CD4-positive, alpha-beta T cell (primary cell): ENCODE measurements at regions not wholly inside any gene's neighbourhood (a gene's known extent, or its start where the extent isn't known, plus 50 kb on each side); places are given as distances from the start of the nearest gene placed in this dataset.

ENCODE experiments used
- ATAC-seq: fragments of 200-7000 bp; cut with Tn5 transposase; one replicate; pipeline ENCODE4 v1.10.0; 2022; ENCODE audit warnings: mild to moderate bottlenecking; ENCODE audit not compliant: poor library complexity
- CTCF ChIA-PET: fragments of 350-600 bp; sonication (Branson Sonifier 250); formaldehyde crosslinking; loops from one replicate; lab custom pipeline; 2021; ENCODE audit warnings: antibody characterized with exemption, inconsistent platforms; lab: Charles Lee
- POLR2A ChIA-PET: fragments of 350-600 bp; sonication (Branson Sonifier 250); formaldehyde crosslinking; loops from one replicate; lab custom pipeline; 2021; ENCODE audit warnings: antibody characterized with exemption, inconsistent platforms; lab: Charles Lee
- DNase-seq, 14 experiments: peaks; one replicate each; pipeline ENCODE4 v3.0.0-alpha.2; 2013 to 2020; ENCODE audit warnings: mixed read lengths in 2 of 14
- H3K27ac ChIP-seq, 2 donors: one replicate each; pipeline versions ENCODE4 v1.5.1 to v1.7.0; 2013; ENCODE audit warnings: low read length in 2 of 2, low read depth in 1 of 2, mild to moderate bottlenecking in 1 of 2
- H3K27me3 ChIP-seq, 2 experiments: 1 replicate in 1 of 2; 2 replicates in 1 of 2; pipeline versions ENCODE4 v1.6.1 to v1.7.0; 2013; ENCODE audit warnings: low read length in 2 of 2, control low read depth in 1 of 2, mild to moderate bottlenecking in 1 of 2, moderate library complexity in 1 of 2; ENCODE audit not compliant: insufficient read depth in 2 of 2, control insufficient read depth in 1 of 2
- H3K36me3 ChIP-seq: one replicate; pipeline ENCODE4 v1.6.1; 2013; ENCODE audit warnings: low read length, control low read depth; ENCODE audit not compliant: insufficient read depth
- H3K4me1 ChIP-seq: one replicate; pipeline ENCODE4 v1.6.1; 2013; ENCODE audit warnings: low read length, control low read depth; ENCODE audit not compliant: insufficient read depth
- H3K4me3 ChIP-seq: one replicate; pipeline ENCODE4 v1.5.1; 2013; ENCODE audit warnings: mild to moderate bottlenecking, low read length, moderate library complexity
- H3K9me3 ChIP-seq, 2 experiments: 1 replicate in 1 of 2; 2 replicates in 1 of 2; pipeline versions ENCODE4 v1.6.1 to v1.7.0; 2013; ENCODE audit warnings: low read length in 2 of 2, mild to moderate bottlenecking in 2 of 2, control low read depth in 1 of 2, moderate library complexity in 1 of 2; ENCODE audit not compliant: control insufficient read depth in 1 of 2, insufficient read depth in 1 of 2
- H3K27ac Mint-ChIP-seq: one replicate; pipeline ENCODE4 v1.8.0; 2020; ENCODE audit warnings: mixed read lengths
- H3K27me3 Mint-ChIP-seq: one replicate; pipeline ENCODE4 v1.8.0; 2021; ENCODE audit warnings: mixed read lengths
- H3K36me3 Mint-ChIP-seq: one replicate; pipeline ENCODE4 v1.8.0; 2021; ENCODE audit warnings: low read depth, mixed read lengths
- H3K4me1 Mint-ChIP-seq: one replicate; pipeline ENCODE4 v1.8.0; 2021; ENCODE audit warnings: low read depth, mixed read lengths
- H3K4me3 Mint-ChIP-seq: one replicate; pipeline ENCODE4 v1.8.0; 2020; ENCODE audit warnings: mild to moderate bottlenecking, mixed read lengths
- H3K9me3 Mint-ChIP-seq: one replicate; pipeline ENCODE4 v1.8.0; 2020; ENCODE audit warnings: mixed read lengths
- intact Hi-C, 2 experiments: fragments of 100-400 bp; cut with DNase I in 1 of 2; cut with micrococcal nuclease in 1 of 2; formaldehyde crosslinking; loops; one replicate each; pipeline versions ENCODE4 v1.15.1 to v1.9.0; 2023 to 2025; cut with DNase I, micrococcal nuclease
- TF ChIP-seq, protein P1 (sequence below): fragments of 200-600 bp; IDR thresholded peaks from one replicate; pipeline ENCODE4 v1.8.0; 2022; ENCODE audit warnings: antibody characterized with exemption, mild to moderate bottlenecking

DNA sequence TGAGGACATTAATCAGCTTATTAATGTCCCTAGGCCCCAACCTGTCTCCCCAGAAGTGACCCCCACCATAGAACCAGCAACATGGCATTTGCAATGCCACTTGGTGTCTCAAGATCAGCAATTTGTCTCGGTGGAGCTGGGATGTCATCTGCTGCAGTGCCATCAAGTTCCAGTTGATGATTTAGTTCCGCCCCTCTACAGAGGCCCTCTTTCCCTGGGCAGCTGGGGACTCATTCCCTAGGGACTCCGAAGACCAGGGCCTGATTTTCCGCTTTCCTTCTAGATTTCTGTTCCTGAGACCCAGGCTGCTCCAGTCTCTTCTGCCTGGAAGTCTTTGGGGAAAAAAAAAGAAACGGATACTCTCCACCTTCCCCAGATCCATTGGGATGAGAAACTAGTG lies 122.5 kb upstream of the NANOS1 start:
- intact Hi-C loops, result no loop called here
- H3K4me1 ChIP-seq, result no peaks in the 10 kb centered on the region
- Mint-ChIP-seq H3K36me3 (no peaks in the 10 kb centered on the region), H3K9me3 (no peaks in the 10 kb centered on the region), H3K4me1 (no peaks in the 10 kb centered on the region), H3K27ac (no peak overlapping the region), H3K4me3 (no peak overlapping the region), H3K27me3 (peaks cover 19% of the 10 kb centered on the region)
- TF ChIP-seq, protein P1, sequence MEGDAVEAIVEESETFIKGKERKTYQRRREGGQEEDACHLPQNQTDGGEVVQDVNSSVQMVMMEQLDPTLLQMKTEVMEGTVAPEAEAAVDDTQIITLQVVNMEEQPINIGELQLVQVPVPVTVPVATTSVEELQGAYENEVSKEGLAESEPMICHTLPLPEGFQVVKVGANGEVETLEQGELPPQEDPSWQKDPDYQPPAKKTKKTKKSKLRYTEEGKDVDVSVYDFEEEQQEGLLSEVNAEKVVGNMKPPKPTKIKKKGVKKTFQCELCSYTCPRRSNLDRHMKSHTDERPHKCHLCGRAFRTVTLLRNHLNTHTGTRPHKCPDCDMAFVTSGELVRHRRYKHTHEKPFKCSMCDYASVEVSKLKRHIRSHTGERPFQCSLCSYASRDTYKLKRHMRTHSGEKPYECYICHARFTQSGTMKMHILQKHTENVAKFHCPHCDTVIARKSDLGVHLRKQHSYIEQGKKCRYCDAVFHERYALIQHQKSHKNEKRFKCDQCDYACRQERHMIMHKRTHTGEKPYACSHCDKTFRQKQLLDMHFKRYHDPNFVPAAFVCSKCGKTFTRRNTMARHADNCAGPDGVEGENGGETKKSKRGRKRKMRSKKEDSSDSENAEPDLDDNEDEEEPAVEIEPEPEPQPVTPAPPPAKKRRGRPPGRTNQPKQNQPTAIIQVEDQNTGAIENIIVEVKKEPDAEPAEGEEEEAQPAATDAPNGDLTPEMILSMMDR, result no peak
- DNase-seq (no peak), ATAC-seq (no peak)
- H3K4me3 ChIP-seq, result no peak overlapping the region
- H3K9me3 ChIP-seq, result no peaks in the 10 kb centered on the region
- ChIA-PET CTCF (no interaction called here), POLR2A (no interaction called here)
- H3K27me3 ChIP-seq, result peaks cover 3% of the 10 kb centered on the region in 2 experiments
- no peak overlapping the region for H3K27ac ChIP-seq
- H3K36me3 ChIP-seq, result no peaks in the 10 kb centered on the region

DNA sequence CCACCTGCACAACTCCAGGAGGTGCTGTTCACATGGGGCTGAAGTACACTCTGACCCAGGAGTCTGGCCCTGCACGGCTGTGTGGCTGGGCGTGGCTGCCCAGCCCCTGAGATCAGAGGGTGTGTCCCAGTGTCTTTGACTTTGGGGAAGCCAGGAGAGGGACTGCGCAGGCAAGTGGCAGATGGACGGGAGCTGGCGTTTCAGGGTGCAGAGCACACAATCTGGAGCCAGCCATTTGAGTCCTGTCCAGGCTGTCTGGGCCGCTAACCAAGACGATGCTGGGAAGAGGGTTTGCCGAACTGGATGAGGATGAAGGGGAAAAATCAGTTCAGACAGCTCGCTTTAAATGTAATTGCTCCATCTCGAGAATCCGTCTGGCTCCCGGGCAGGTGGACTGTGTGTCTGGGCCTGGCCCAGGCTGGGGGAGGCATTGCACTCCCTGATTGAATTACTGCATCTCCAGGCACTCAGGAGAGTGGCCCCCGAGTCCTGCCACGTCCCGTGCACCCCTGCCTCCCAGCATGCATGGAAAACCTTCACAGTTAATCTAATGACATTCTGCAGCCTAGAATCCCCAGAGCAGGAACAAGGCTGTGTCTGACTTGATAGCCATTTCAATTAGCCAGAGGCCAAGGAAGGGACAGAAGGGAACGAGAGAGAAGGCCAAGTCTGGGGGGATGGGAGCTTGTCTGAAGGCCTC lies 120.8 kb upstream of the NANOS1 start:
- Histone ChIP-seq H3K36me3 (no peaks in the 10 kb centered on the region), H3K4me3 (no peak overlapping the region), H3K27ac (no peak overlapping the region), H3K4me1 (no peaks in the 10 kb centered on the region), H3K9me3 (no peaks in the 10 kb centered on the region), H3K27me3 (peaks cover 3 to 5% of the 10 kb centered on the region in 2 experiments)
- ChIA-PET CTCF (no interaction called here), POLR2A (no interaction called here)
- intact Hi-C loops, result no loop called here
- H3K4me1 Mint-ChIP-seq, result no peaks in the 10 kb centered on the region
- no peaks in the 10 kb centered on the region for H3K36me3 Mint-ChIP-seq
- no peak overlapping the region for H3K27ac Mint-ChIP-seq
- no peak overlapping the region for H3K4me3 Mint-ChIP-seq
- TF ChIP-seq, protein P1, result no peak
- DNase-seq (no peak), ATAC-seq (no peak)
- no peaks in the 10 kb centered on the region for H3K9me3 Mint-ChIP-seq
- peaks cover 8% of the 10 kb centered on the region for H3K27me3 Mint-ChIP-seq

DNA sequence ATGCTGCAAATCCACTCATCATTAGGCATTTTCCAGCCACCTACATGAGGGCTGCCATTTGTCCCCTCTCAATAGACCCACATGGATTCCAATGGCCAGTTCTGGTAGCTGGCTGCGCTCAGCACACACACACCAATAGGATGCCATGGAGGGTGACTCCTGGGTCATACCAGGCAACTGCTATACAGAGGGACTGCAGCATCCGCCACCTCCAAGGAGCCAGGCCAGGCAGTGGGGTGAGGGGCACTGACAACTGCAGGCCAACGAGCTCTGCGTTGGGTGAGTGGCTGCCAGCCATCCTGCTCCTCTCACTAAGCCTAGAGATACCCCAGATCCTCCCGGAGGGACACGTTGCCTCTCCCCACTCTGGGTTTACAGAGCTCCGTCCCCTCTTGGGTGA lies 118.8 kb upstream of the NANOS1 start:
- POLR2A ChIA-PET, result interaction anchor here (0.6 kb wide), 1 partner anchor 356 kb away, joined by 3 read pairs; no protein-coding TSS in a partner anchor
- no peaks in the 10 kb centered on the region for H3K9me3 Mint-ChIP-seq
- CTCF ChIA-PET, result interaction anchor here (0.5 kb wide), 1 partner anchor 37 kb away, joined by 3 read pairs; no protein-coding TSS in a partner anchor

More for the DNA sequence above, 118.8 kb upstream of the NANOS1 start:
- no peaks in the 10 kb centered on the region for H3K4me1 Mint-ChIP-seq
- Histone ChIP-seq H3K4me3 (no peak overlapping the region), H3K27ac (no peak overlapping the region), H3K36me3 (no peaks in the 10 kb centered on the region), H3K27me3 (peaks cover 0 to 2% of the 10 kb centered on the region in 2 experiments), H3K4me1 (no peaks in the 10 kb centered on the region), H3K9me3 (no peaks in the 10 kb centered on the region)
- no peak overlapping the region for H3K4me3 Mint-ChIP-seq
- intact Hi-C loops, result no loop called here
- DNase-seq, result no peak
- ATAC-seq, result no peak
- TF ChIP-seq, protein P1, result no peak
- H3K27ac Mint-ChIP-seq, result no peak overlapping the region
- H3K36me3 Mint-ChIP-seq, result no peaks in the 10 kb centered on the region
- H3K27me3 Mint-ChIP-seq, result no peaks in the 10 kb centered on the region
